Adrenal gland (tissue), 5 donors: ENCODE measurements at regions not wholly inside any gene's neighbourhood (a gene's known extent, or its start where the extent isn't known, plus 50 kb on each side); places are given as distances from the start of the nearest gene placed in this dataset.

ENCODE experiments used
- CTCF ChIP-seq, 6 experiments: fragments of 450-650 bp in 4 of 6; fragments of 200-600 bp in 2 of 6; sonication (generic) in 1 of 6; IDR thresholded peaks; 1 replicate in 5 of 6; 2 replicates in 1 of 6; pipeline versions ENCODE4 v1.5.1 to v1.8.0; 2016 to 2021; ENCODE audit warnings: antibody characterized with exemption in 6 of 6, mild to moderate bottlenecking in 2 of 6, moderate library complexity in 1 of 6
- POLR2A ChIP-seq, 2 donors: fragments of 450-650 bp; IDR thresholded peaks; one replicate each; pipeline ENCODE4 v1.6.1; 2017; ENCODE audit warnings: antibody characterized with exemption in 2 of 2, mild to moderate bottlenecking in 2 of 2, moderate library complexity in 1 of 2
- donor health status: DM: no; HTN: no; CAD: no.

- TF ChIP-seq CTCF (IDR thresholded peaks at IDR 0.05): no peak
- no peak for TF ChIP-seq POLR2A (IDR thresholded peaks at IDR 0.05)
These were observed 198.2 kb downstream of the CEP135 start for GRCh38 chr4:56146956-56147355.
